ENCODE measurements at regions not wholly inside any gene's neighbourhood (a gene's known extent, or its start where the extent isn't known, plus 50 kb on each side); places are given as distances from the start of the nearest gene placed in this dataset.

GRCh38 chr18:78321402-78321801 is 658.2 kb upstream of the SALL3 start:
- Histone ChIP-seq H3K36me3 (ENCODE audit: control insufficient read depth in 2 of 2, insufficient read depth in 2 of 2, low read length in 1 of 2) (no peaks in the 10 kb centered on the region), H3K27me3 (ENCODE audit: control insufficient read depth in 1 of 2, insufficient read depth in 2 of 2, low read length in 2 of 2) (no peaks in the 10 kb centered on the region), H3K9me3 (ENCODE audit: control insufficient read depth in 2 of 2, insufficient read depth in 1 of 2, low read depth in 1 of 2, low read length in 1 of 2) (peaks cover 0 to 2% of the 10 kb centered on the region in 2 donors), H3K27ac (ENCODE audit: low read depth in 2 of 2, low read length in 1 of 2) (no peak overlapping the region), H3K4me1 (ENCODE audit: control insufficient read depth in 2 of 2, insufficient read depth in 2 of 2, low read length in 1 of 2) (no peaks in the 10 kb centered on the region), H3K4me3 (ENCODE audit: low read depth in 1 of 2, low read length in 2 of 2) (no peak overlapping the region)
- 59 to 65% methylated on average over 6 of the region's 6 CpGs for WGBS, 2 donors

DNA sequence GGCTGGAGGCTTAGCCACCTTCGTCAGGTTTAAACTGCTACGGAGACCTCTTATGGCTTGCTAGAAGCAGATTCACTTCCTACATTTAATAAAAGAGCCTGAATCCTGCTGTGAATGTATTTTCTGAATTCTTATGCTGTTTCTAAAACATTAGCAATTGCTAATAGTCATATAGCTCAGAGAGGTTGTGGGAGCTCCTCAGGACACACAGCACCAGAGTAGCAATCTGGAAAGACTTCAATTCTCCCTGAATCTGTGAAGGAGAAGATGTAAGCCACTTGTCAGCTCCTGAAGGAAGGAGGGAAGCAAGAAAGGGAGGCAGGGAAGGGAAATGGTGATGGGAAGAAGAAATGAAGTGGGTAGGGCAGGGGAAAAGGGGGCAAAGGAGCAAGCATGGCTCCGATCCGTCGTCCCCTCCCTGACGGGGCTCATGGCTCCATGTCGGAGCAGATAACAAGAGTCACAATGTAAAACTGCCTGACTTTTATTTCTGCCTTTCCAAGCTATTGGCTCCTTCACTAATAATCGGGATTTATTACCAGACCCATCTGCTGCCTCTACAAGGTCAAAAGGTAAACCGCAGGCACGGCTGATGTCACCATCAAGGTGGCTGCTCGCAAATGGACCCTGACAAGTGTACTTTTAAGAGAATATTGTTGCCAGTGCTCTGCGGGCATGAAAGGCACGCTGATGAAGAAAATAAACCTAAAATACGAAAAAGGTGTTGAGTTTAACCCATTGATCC is 656.0 kb upstream of the SALL3 start:
- no peaks in the 10 kb centered on the region for H3K4me1 ChIP-seq (ENCODE audit: control insufficient read depth in 2 of 2, insufficient read depth in 2 of 2, low read length in 1 of 2)
- H3K27me3 ChIP-seq (ENCODE audit: control insufficient read depth in 1 of 2, insufficient read depth in 2 of 2, low read length in 2 of 2) = no peaks in the 10 kb centered on the region
- no peak overlapping the region for H3K4me3 ChIP-seq (ENCODE audit: low read depth in 1 of 2, low read length in 2 of 2)
- 82 to 83% methylated on average over 14 of the region's 14 CpGs for WGBS, 2 donors
- H3K9me3 ChIP-seq (ENCODE audit: control insufficient read depth in 2 of 2, insufficient read depth in 1 of 2, low read depth in 1 of 2, low read length in 1 of 2) = peaks cover 0 to 2% of the 10 kb centered on the region in 2 donors
- H3K36me3 ChIP-seq (ENCODE audit: control insufficient read depth in 2 of 2, insufficient read depth in 2 of 2, low read length in 1 of 2) = no peaks in the 10 kb centered on the region
- H3K27ac ChIP-seq (ENCODE audit: low read depth in 2 of 2, low read length in 1 of 2) = no peak overlapping the region

DNA sequence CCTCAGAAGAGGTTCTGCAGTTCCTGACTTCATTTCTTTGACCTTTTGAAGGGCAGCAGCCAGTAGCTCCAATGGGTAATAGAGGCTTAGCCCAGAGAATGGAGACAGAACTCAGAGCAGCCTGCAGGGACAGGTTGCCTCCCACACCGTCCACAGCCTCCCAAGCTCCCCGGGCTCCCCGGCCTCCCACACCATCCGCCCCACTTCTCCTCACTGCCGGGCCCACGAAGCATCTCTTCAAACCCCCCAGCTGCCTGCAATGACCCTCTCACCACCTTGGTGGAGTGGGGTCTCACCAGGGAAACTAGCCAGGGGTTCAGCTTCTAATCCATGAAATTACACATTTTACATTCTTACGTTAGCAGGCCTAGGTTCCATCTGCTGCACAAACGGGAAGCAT is 652.0 kb upstream of the SALL3 start:
- Histone ChIP-seq H3K4me3 (ENCODE audit: low read depth in 1 of 2, low read length in 2 of 2) (no peak overlapping the region), H3K4me1 (ENCODE audit: control insufficient read depth in 2 of 2, insufficient read depth in 2 of 2, low read length in 1 of 2) (no peaks in the 10 kb centered on the region), H3K9me3 (ENCODE audit: control insufficient read depth in 2 of 2, insufficient read depth in 1 of 2, low read depth in 1 of 2, low read length in 1 of 2) (no peaks in the 10 kb centered on the region), H3K27me3 (ENCODE audit: control insufficient read depth in 1 of 2, insufficient read depth in 2 of 2, low read length in 2 of 2) (no peaks in the 10 kb centered on the region), H3K36me3 (ENCODE audit: control insufficient read depth in 2 of 2, insufficient read depth in 2 of 2, low read length in 1 of 2) (no peaks in the 10 kb centered on the region), H3K27ac (ENCODE audit: low read depth in 2 of 2, low read length in 1 of 2) (no peak overlapping the region)
- WGBS, 2 donors = 92 to 93% methylated on average over 8 of the region's 8 CpGs

- H3K27me3 ChIP-seq (ENCODE audit: control insufficient read depth in 1 of 2, insufficient read depth in 2 of 2, low read length in 2 of 2) = no peaks in the 10 kb centered on the region
- H3K36me3 ChIP-seq (ENCODE audit: control insufficient read depth in 2 of 2, insufficient read depth in 2 of 2, low read length in 1 of 2) = no peaks in the 10 kb centered on the region
- H3K4me1 ChIP-seq (ENCODE audit: control insufficient read depth in 2 of 2, insufficient read depth in 2 of 2, low read length in 1 of 2) = no peaks in the 10 kb centered on the region
- H3K27ac ChIP-seq (ENCODE audit: low read depth in 2 of 2, low read length in 1 of 2) = no peak overlapping the region
- no peak overlapping the region for H3K4me3 ChIP-seq (ENCODE audit: low read depth in 1 of 2, low read length in 2 of 2)
- H3K9me3 ChIP-seq (ENCODE audit: control insufficient read depth in 2 of 2, insufficient read depth in 1 of 2, low read depth in 1 of 2, low read length in 1 of 2) = no peaks in the 10 kb centered on the region
- 69 to 77% methylated on average over 10 of the region's 10 CpGs for WGBS, 2 donors
These were observed 648.9 kb upstream of the SALL3 start for GRCh38 chr18:78330766-78331165.

DNA sequence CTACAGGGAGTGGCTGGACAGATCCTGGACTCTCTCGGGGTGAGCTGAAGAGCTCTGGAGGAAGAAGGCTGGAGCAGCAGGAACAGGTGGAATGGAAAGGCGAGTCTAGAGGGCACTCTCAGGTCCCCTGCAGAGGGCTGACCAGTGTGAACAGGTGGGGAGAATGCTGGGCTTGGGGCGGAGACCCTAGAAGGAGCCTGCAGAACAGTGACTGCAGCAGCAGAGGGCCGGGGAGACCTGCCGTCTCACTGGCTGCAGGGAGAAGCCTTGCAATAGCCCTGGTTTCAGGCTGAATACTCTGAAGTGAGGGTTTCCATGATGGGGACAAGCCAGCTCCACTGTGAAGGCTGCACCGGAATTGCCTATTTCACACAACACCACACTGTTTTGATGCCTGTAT is 626.7 kb upstream of the SALL3 start:
- no peaks in the 10 kb centered on the region for H3K27me3 ChIP-seq (ENCODE audit: control insufficient read depth in 1 of 2, insufficient read depth in 2 of 2, low read length in 2 of 2)
- WGBS, 2 donors = 82 to 90% methylated on average over 6 of the region's 6 CpGs
- H3K4me3 ChIP-seq (ENCODE audit: low read depth in 1 of 2, low read length in 2 of 2) = no peak overlapping the region
- no peak overlapping the region for H3K27ac ChIP-seq (ENCODE audit: low read depth in 2 of 2, low read length in 1 of 2)
- no peaks in the 10 kb centered on the region for H3K36me3 ChIP-seq (ENCODE audit: control insufficient read depth in 2 of 2, insufficient read depth in 2 of 2, low read length in 1 of 2)
- H3K9me3 ChIP-seq (ENCODE audit: control insufficient read depth in 2 of 2, insufficient read depth in 1 of 2, low read depth in 1 of 2, low read length in 1 of 2) = no peaks in the 10 kb centered on the region
- H3K4me1 ChIP-seq (ENCODE audit: control insufficient read depth in 2 of 2, insufficient read depth in 2 of 2, low read length in 1 of 2) = no peaks in the 10 kb centered on the region

DNA sequence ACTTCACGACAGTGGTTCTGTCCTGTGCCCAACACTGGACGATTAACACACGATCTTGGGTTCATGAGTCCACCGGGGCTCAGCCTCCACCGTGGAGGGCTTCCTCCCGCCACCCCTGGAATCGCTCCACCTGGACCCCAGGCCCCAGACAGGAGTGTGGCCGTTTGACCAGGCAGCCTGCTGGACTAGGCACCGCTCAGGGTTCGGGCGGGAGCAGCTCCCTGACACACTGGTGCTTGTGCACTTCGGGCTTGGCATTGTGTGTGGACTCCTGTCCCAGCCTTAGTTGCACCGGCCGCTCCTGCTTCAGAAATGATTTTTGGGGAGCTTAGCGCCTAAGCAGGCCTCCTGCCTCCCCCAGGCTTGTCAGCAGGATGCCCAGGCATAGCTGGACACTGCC is 617.4 kb upstream of the SALL3 start:
- H3K36me3 ChIP-seq (ENCODE audit: control insufficient read depth in 2 of 2, insufficient read depth in 2 of 2, low read length in 1 of 2) = no peaks in the 10 kb centered on the region
- 91 to 92% methylated on average over 15 of the region's 15 CpGs for WGBS, 2 donors
- peaks cover 0 to 3% of the 10 kb centered on the region in 2 donors for H3K4me1 ChIP-seq (ENCODE audit: control insufficient read depth in 2 of 2, insufficient read depth in 2 of 2, low read length in 1 of 2)

DNA sequence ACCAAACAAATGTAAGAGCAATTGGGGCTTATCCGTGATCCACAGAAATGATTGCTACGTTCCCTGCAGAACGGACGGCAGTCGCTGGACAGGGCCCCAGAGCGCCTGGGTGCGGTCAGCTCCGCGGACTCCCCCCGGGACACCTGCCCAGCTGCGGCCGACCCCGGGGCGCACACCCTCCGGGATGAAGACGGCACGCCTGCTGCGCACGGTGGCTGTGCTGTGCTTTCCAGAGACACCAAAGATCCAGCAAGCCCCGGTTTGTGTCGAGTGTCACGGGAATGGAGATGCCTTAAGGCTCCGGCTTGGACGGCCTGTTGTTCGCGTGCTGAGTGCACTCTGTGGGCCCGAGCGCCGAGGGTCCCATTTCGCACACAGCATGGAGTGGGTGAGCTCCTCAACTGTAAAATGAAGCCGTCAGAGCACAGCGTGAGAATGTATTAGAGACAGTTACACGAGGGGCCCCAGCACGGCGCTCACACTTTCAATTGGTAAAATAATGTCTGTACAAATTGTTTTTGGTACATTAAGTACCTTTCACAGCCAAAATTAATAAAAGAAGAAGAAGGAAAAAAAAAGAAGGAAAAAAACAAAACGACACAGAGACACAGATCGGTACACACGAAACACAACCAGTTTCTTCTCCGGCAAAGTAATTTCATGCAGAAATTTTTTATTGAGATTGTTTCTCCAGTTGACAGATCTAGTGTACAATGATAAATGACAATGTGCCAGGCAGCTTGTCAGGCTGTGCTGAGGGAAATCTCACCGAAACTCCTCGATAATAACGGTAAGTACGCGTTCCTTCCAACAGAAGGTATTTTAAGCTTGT is 615.8 kb upstream of the SALL3 start:
- Histone ChIP-seq H3K4me3 (ENCODE audit: low read depth in 1 of 2, low read length in 2 of 2) (no peak overlapping the region), H3K36me3 (ENCODE audit: control insufficient read depth in 2 of 2, insufficient read depth in 2 of 2, low read length in 1 of 2) (no peaks in the 10 kb centered on the region), H3K9me3 (ENCODE audit: control insufficient read depth in 2 of 2, insufficient read depth in 1 of 2, low read depth in 1 of 2, low read length in 1 of 2) (no peaks in the 10 kb centered on the region), H3K4me1 (ENCODE audit: control insufficient read depth in 2 of 2, insufficient read depth in 2 of 2, low read length in 1 of 2) (peaks cover 0 to 3% of the 10 kb centered on the region in 2 donors), H3K27ac (ENCODE audit: low read depth in 2 of 2, low read length in 1 of 2) (no peak overlapping the region), H3K27me3 (ENCODE audit: control insufficient read depth in 1 of 2, insufficient read depth in 2 of 2, low read length in 2 of 2) (no peaks in the 10 kb centered on the region)
- WGBS, 2 donors = 93 to 95% methylated on average over 44 of the region's 44 CpGs

More for the DNA sequence above, 617.4 kb upstream of the SALL3 start:
- Histone ChIP-seq H3K9me3 (ENCODE audit: control insufficient read depth in 2 of 2, insufficient read depth in 1 of 2, low read depth in 1 of 2, low read length in 1 of 2) (no peaks in the 10 kb centered on the region), H3K27me3 (ENCODE audit: control insufficient read depth in 1 of 2, insufficient read depth in 2 of 2, low read length in 2 of 2) (no peaks in the 10 kb centered on the region), H3K4me3 (ENCODE audit: low read depth in 1 of 2, low read length in 2 of 2) (no peak overlapping the region), H3K27ac (ENCODE audit: low read depth in 2 of 2, low read length in 1 of 2) (no peak overlapping the region)

- H3K9me3 ChIP-seq (ENCODE audit: control insufficient read depth in 2 of 2, insufficient read depth in 1 of 2, low read depth in 1 of 2, low read length in 1 of 2) = no peaks in the 10 kb centered on the region
- no peak overlapping the region for H3K4me3 ChIP-seq (ENCODE audit: low read depth in 1 of 2, low read length in 2 of 2)
- no peaks in the 10 kb centered on the region for H3K36me3 ChIP-seq (ENCODE audit: control insufficient read depth in 2 of 2, insufficient read depth in 2 of 2, low read length in 1 of 2)
- 80 to 85% methylated on average over 13 of the region's 13 CpGs for WGBS, 2 donors
- peaks cover 0 to 3% of the 10 kb centered on the region in 2 donors for H3K4me1 ChIP-seq (ENCODE audit: control insufficient read depth in 2 of 2, insufficient read depth in 2 of 2, low read length in 1 of 2)
- no peaks in the 10 kb centered on the region for H3K27me3 ChIP-seq (ENCODE audit: control insufficient read depth in 1 of 2, insufficient read depth in 2 of 2, low read length in 2 of 2)
- no peak overlapping the region for H3K27ac ChIP-seq (ENCODE audit: low read depth in 2 of 2, low read length in 1 of 2)
These were observed 615.1 kb upstream of the SALL3 start for GRCh38 chr18:78364388-78364960.

GRCh38 chr18:78367996-78368395 is 611.6 kb upstream of the SALL3 start:
- Histone ChIP-seq H3K4me1 (ENCODE audit: control insufficient read depth in 2 of 2, insufficient read depth in 2 of 2, low read length in 1 of 2) (peaks cover 0 to 3% of the 10 kb centered on the region in 2 donors), H3K4me3 (ENCODE audit: low read depth in 1 of 2, low read length in 2 of 2) (no peak overlapping the region), H3K27ac (ENCODE audit: low read depth in 2 of 2, low read length in 1 of 2) (no peak overlapping the region), H3K27me3 (ENCODE audit: control insufficient read depth in 1 of 2, insufficient read depth in 2 of 2, low read length in 2 of 2) (no peaks in the 10 kb centered on the region), H3K36me3 (ENCODE audit: control insufficient read depth in 2 of 2, insufficient read depth in 2 of 2, low read length in 1 of 2) (no peaks in the 10 kb centered on the region), H3K9me3 (ENCODE audit: control insufficient read depth in 2 of 2, insufficient read depth in 1 of 2, low read depth in 1 of 2, low read length in 1 of 2) (no peaks in the 10 kb centered on the region)
- WGBS, 2 donors = 51 to 74% methylated on average over 6 to 7 of the region's 7 CpGs
